H9 (cell line): ENCODE measurements at regions not wholly inside any gene's neighbourhood (a gene's known extent, or its start where the extent isn't known, plus 50 kb on each side); places are given as distances from the start of the nearest gene placed in this dataset.
"Not testable (repeated sequence)": the region's sequence is repeated elsewhere in the genome, so short reads cannot be mapped to it uniquely, and the experiment has no call there.

Experiments
- DNase-seq: peaks from one replicate; pipeline ENCODE4 v3.0.0-alpha.2; 2017
- H2AFZ ChIP-seq: one replicate; pipeline ENCODE4 v1.6.1; 2013; ENCODE audit warnings: mild to moderate bottlenecking, low read length, control low read depth, moderate library complexity
- H2AK5ac ChIP-seq: 2 replicates; pipeline ENCODE4 v1.6.1; 2013; ENCODE audit warnings: low read length, control low read depth, mixed read lengths; ENCODE audit not compliant: insufficient read length
- H2BK120ac ChIP-seq: one replicate; pipeline ENCODE4 v1.6.1; 2013; ENCODE audit warnings: low read depth, mild to moderate bottlenecking, low read length, control low read depth, inconsistent platforms; ENCODE audit not compliant: poor library complexity, severe bottlenecking
- H2BK12ac ChIP-seq: 2 replicates; pipeline ENCODE4 v1.6.1; 2013; ENCODE audit warnings: low read length, control low read depth, mixed read lengths, low read depth; ENCODE audit not compliant: insufficient read length
- H2BK15ac ChIP-seq: 2 replicates; pipeline ENCODE4 v1.6.1; 2013; ENCODE audit warnings: low read depth, low read length, control low read depth
- H2BK20ac ChIP-seq: one replicate; pipeline ENCODE4 v1.6.1; 2013; ENCODE audit warnings: low read depth, mild to moderate bottlenecking, low read length, control low read depth, inconsistent platforms; ENCODE audit not compliant: poor library complexity, severe bottlenecking
- H2BK5ac ChIP-seq: 2 replicates; pipeline ENCODE4 v1.6.1; 2013; ENCODE audit warnings: low read length, control low read depth, mixed read lengths; ENCODE audit not compliant: insufficient read length
- H3K14ac ChIP-seq: 2 replicates; pipeline ENCODE4 v1.6.1; 2013; ENCODE audit warnings: low read length, control low read depth; ENCODE audit not compliant: insufficient read depth
- H3K18ac ChIP-seq: 2 replicates; pipeline ENCODE4 v1.6.1; 2013; ENCODE audit warnings: low read depth, mild to moderate bottlenecking, mixed read lengths, low read length, control low read depth; ENCODE audit not compliant: insufficient read length
- H3K23ac ChIP-seq: 2 replicates; pipeline ENCODE4 v1.6.1; 2013; ENCODE audit warnings: low read length, control low read depth, mixed read lengths, low read depth; ENCODE audit not compliant: insufficient read length
- H3K23me2 ChIP-seq: 2 replicates; pipeline ENCODE4 v1.6.1; 2013; ENCODE audit warnings: low read depth, mild to moderate bottlenecking, mixed read lengths, low read length, control low read depth; ENCODE audit not compliant: insufficient read length, poor library complexity, severe bottlenecking
- H3K27ac ChIP-seq: 2 replicates; pipeline ENCODE4 v1.5.1; 2013; ENCODE audit warnings: low read length, control low read depth, mixed read lengths, low read depth; ENCODE audit not compliant: insufficient read length
- H3K27me3 ChIP-seq: 2 replicates; pipeline ENCODE4 v1.6.1; 2013; ENCODE audit warnings: low read length, control low read depth, inconsistent platforms; ENCODE audit not compliant: insufficient read depth
- H3K4ac ChIP-seq: 2 replicates; pipeline ENCODE4 v1.6.1; 2013; ENCODE audit warnings: low read depth, mild to moderate bottlenecking, control low read depth, inconsistent platforms, low read length, moderate library complexity
- H3K4me1 ChIP-seq: 2 replicates; pipeline ENCODE4 v1.6.1; 2013; ENCODE audit warnings: low read length, control low read depth, inconsistent platforms; ENCODE audit not compliant: insufficient read depth
- H3K4me2 ChIP-seq: 2 replicates; pipeline ENCODE4 v1.6.1; 2013; ENCODE audit warnings: low read length, control low read depth, mixed read lengths; ENCODE audit not compliant: insufficient read length, insufficient read depth
- H3K56ac ChIP-seq: 2 replicates; pipeline ENCODE4 v1.6.1; 2013; ENCODE audit warnings: low read depth, mild to moderate bottlenecking, mixed read lengths, low read length, control low read depth; ENCODE audit not compliant: insufficient read length
- H3K79me1 ChIP-seq: 2 replicates; pipeline ENCODE4 v1.6.1; 2013; ENCODE audit warnings: low read depth, mild to moderate bottlenecking, moderate library complexity, low read length, control low read depth, inconsistent platforms; ENCODE audit not compliant: insufficient read depth, poor library complexity, severe bottlenecking
- H3K79me2 ChIP-seq: 2 replicates; pipeline ENCODE4 v1.6.1; 2013; ENCODE audit warnings: low read length, control low read depth, inconsistent platforms; ENCODE audit not compliant: insufficient read depth
- H3K9ac ChIP-seq: 2 replicates; pipeline ENCODE4 v1.6.1; 2013; ENCODE audit warnings: low read length, control low read depth, mixed read lengths; ENCODE audit not compliant: insufficient read length; ENCODE audit errors: extremely low read depth
- H3K9me3 ChIP-seq: one replicate; pipeline ENCODE4 v1.6.1; 2013; ENCODE audit warnings: low read depth, low read length, inconsistent platforms; ENCODE audit not compliant: control insufficient read depth
- H3T11ph ChIP-seq: one replicate; pipeline ENCODE4 v1.6.1; 2013; ENCODE audit warnings: mild to moderate bottlenecking, low read length, control low read depth, inconsistent platforms
- H4K20me1 ChIP-seq: one replicate; pipeline ENCODE4 v1.6.1; 2013; ENCODE audit not compliant: control insufficient read depth, insufficient read length, insufficient read depth
- H4K5ac ChIP-seq: 2 replicates; pipeline ENCODE4 v1.6.1; 2013; ENCODE audit warnings: low read depth, mild to moderate bottlenecking, mixed read lengths, low read length, control low read depth; ENCODE audit not compliant: insufficient read length
- H4K8ac ChIP-seq: replicated peaks from 2 replicates; pipeline ENCODE4 v1.6.1; 2013; ENCODE audit warnings: low read length, control low read depth, mixed read lengths, low read depth; ENCODE audit not compliant: insufficient read length
- H4K91ac ChIP-seq: 2 replicates; pipeline ENCODE4 v1.6.1; 2013; ENCODE audit warnings: low read depth, mild to moderate bottlenecking, moderate library complexity, mixed read lengths, low read length, control low read depth; ENCODE audit not compliant: insufficient read length
- H3K27ac Mint-ChIP-seq, 3 experiments: 2 replicates in 2 of 3; 3 replicates in 1 of 3; pipeline ENCODE4 v1.8.0; 2020 to 2021; ENCODE audit warnings: mixed read lengths in 3 of 3, mild to moderate bottlenecking in 1 of 3, moderate library complexity in 1 of 3
- H3K27me3 Mint-ChIP-seq: 2 replicates; pipeline ENCODE4 v1.8.0; 2021; ENCODE audit warnings: low read depth, mild to moderate bottlenecking, moderate library complexity, mixed read lengths
- H3K36me3 Mint-ChIP-seq, 3 experiments: 2 replicates in 2 of 3; 3 replicates in 1 of 3; pipeline ENCODE4 v1.8.0; 2020 to 2021; ENCODE audit warnings: low read depth in 3 of 3, mixed read lengths in 3 of 3; ENCODE audit not compliant: insufficient read depth in 1 of 3
- H3K4me1 Mint-ChIP-seq, 2 experiments: 2 replicates each; pipeline ENCODE4 v1.8.0; 2020; ENCODE audit warnings: mixed read lengths in 2 of 2
- H3K4me3 Mint-ChIP-seq, 2 experiments: 2 replicates in 1 of 2; 3 replicates in 1 of 2; pipeline ENCODE4 v1.8.0; 2020 to 2021; ENCODE audit warnings: mild to moderate bottlenecking in 2 of 2, mixed read lengths in 2 of 2, moderate library complexity in 1 of 2
- H3K9me3 Mint-ChIP-seq, 2 experiments: 2 replicates in 1 of 2; 3 replicates in 1 of 2; pipeline ENCODE4 v1.8.0; 2020; ENCODE audit warnings: mild to moderate bottlenecking in 2 of 2, mixed read lengths in 2 of 2, moderate library complexity in 1 of 2
- WGBS: extraction: QIAGEN DNeasy Blood & Tissue Kit; methylation state at CpG from one replicate; pipeline ENCODE4 v1.1.7; 2013; ENCODE audit warnings: missing lambda C conversion rate, low lambda C conversion rate, mixed read lengths; ENCODE audit not compliant: insufficient read length; ENCODE audit errors: extremely low coverage; 5-methylcytosine and 5-hydroxymethylcytosine counted together

- H4K8ac ChIP-seq, H3K14ac ChIP-seq: not testable (repeated sequence)
Observed at GRCh38 chr1:145495077-145495871, 69.9 kb upstream of the NBPF20 start.

DNA sequence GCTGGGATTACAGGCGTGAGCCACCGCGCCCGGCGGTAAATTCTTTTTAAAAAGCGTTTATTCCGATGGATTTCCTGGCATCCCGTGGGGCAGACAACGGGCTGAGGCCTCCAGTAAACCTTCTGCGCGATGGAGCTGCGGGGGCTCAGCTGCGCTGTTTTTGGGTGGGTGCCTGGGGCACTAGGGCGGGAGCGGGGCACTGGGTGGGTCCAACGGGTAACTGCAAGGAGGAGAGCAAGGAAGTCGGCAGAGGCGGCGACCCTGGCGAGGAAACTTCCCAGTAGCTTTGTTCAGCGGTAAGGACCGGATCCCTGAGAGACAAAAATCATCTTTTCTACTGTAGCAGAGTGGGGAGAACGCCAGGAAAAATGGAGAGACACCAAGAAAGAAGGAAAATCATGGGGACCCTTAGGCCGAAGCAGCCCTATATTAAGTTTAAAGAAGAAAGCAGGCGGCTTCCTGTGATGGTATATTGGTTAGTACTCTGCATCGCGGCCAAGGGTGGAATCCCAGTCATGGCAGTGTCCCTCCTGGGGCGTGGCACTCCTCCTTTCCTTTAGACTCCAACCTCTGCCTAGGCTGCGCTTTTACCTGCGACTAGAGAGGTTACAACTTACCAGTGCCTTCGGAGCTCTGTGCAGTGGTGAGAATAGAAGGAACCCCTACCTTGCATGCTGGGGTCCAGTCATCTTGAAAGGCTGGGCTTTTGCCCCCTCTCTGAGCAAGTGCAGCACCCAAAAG, 63.0 kb upstream of the NBPF20 start:
- not testable (repeated sequence) for H3K23me2 ChIP-seq, H3K27ac ChIP-seq, H3K4me1 Mint-ChIP-seq, H3K9me3 ChIP-seq, H4K5ac ChIP-seq, H3K23ac ChIP-seq, H3K4me3 Mint-ChIP-seq, H4K91ac ChIP-seq, H3K27ac Mint-ChIP-seq, H2AFZ ChIP-seq, H3K9me3 Mint-ChIP-seq, H3K4ac ChIP-seq, H3K18ac ChIP-seq, H3K27me3 ChIP-seq, H3K36me3 Mint-ChIP-seq, H3K27me3 Mint-ChIP-seq, H3K4me1 ChIP-seq, H4K20me1 ChIP-seq, H2AK5ac ChIP-seq, DNase-seq, H4K8ac ChIP-seq, H2BK120ac ChIP-seq, H2BK15ac ChIP-seq, H3K4me2 ChIP-seq, H3K79me1 ChIP-seq, H3K79me2 ChIP-seq, H3K14ac ChIP-seq, H2BK12ac ChIP-seq, H3T11ph ChIP-seq, H2BK5ac ChIP-seq, H3K9ac ChIP-seq, H3K56ac ChIP-seq, H2BK20ac ChIP-seq
- WGBS: no CpG with 5 or more reads among the region's 31 CpGs

More at GRCh38 chr1:145495077-145495871, 69.9 kb upstream of the NBPF20 start:
- H3K4me1 ChIP-seq, H3K27ac Mint-ChIP-seq, H3K79me1 ChIP-seq, H3T11ph ChIP-seq, H3K18ac ChIP-seq, H3K4ac ChIP-seq, H3K23me2 ChIP-seq, H3K9me3 ChIP-seq, H2BK15ac ChIP-seq, H3K4me3 Mint-ChIP-seq, H4K5ac ChIP-seq, H3K23ac ChIP-seq, H4K91ac ChIP-seq, H2BK120ac ChIP-seq, H4K20me1 ChIP-seq, H3K27me3 Mint-ChIP-seq, H2AK5ac ChIP-seq, H3K27ac ChIP-seq, H2BK12ac ChIP-seq, H3K4me1 Mint-ChIP-seq, H3K36me3 Mint-ChIP-seq, DNase-seq, H2BK5ac ChIP-seq, H3K9me3 Mint-ChIP-seq, H3K79me2 ChIP-seq, H3K9ac ChIP-seq, H3K27me3 ChIP-seq, H2BK20ac ChIP-seq, H3K56ac ChIP-seq, H2AFZ ChIP-seq, H3K4me2 ChIP-seq: not testable (repeated sequence)
- no CpG with 5 or more reads among the region's 7 CpGs for WGBS
